Fibroblast of lung (primary cell): ENCODE measurements at regions not wholly inside any gene's neighbourhood (a gene's known extent, or its start where the extent isn't known, plus 50 kb on each side); places are given as distances from the start of the nearest gene placed in this dataset.

ENCODE experiments used
- DNase-seq, 2 donors: peaks; one replicate each; pipeline versions ENCODE4 v3.0.0 to v3.0.0-alpha.2; 2010; ENCODE audit warnings: low read depth in 2 of 2
- H2AFZ ChIP-seq: 2 replicates; pipeline ENCODE4 v1.5.1; 2012; ENCODE audit warnings: low read length, control low read depth, inconsistent platforms
- H3K27ac ChIP-seq: 2 replicates; pipeline ENCODE4 v1.5.1; 2011; ENCODE audit warnings: low read length, control low read depth; ENCODE audit not compliant: insufficient read depth
- H3K27me3 ChIP-seq: 2 replicates; pipeline ENCODE4 v1.5.1; 2011; ENCODE audit warnings: mild to moderate bottlenecking, low read length; ENCODE audit not compliant: control insufficient read depth, insufficient read depth
- H3K36me3 ChIP-seq: 2 replicates; pipeline ENCODE4 v1.5.1; 2011; ENCODE audit warnings: low read length; ENCODE audit not compliant: control insufficient read depth, insufficient read depth
- H3K4me1 ChIP-seq: 2 replicates; pipeline ENCODE4 v1.5.1; 2011; ENCODE audit warnings: low read length; ENCODE audit not compliant: control insufficient read depth, insufficient read depth; ENCODE audit errors: extremely low read depth
- H3K4me2 ChIP-seq: 2 replicates; pipeline ENCODE4 v1.5.1; 2011; ENCODE audit warnings: low read length, control low read depth; ENCODE audit not compliant: insufficient read depth; ENCODE audit errors: extremely low read depth
- H3K4me3 ChIP-seq, 4 experiments: fragments of 200-600 bp in 1 of 4; sonication (generic) in 1 of 4; replicated peaks in 1 of 4; 2 replicates each; pipeline ENCODE4 v1.5.1; 2011 to 2016; ENCODE audit warnings: low read length in 4 of 4, low read depth in 3 of 4, mild to moderate bottlenecking in 3 of 4, control low read depth in 2 of 4, inconsistent platforms in 1 of 4, mixed read lengths in 1 of 4; ENCODE audit not compliant: insufficient read depth in 1 of 4; ENCODE audit errors: control extremely low read depth in 1 of 4
- H3K79me2 ChIP-seq: 2 replicates; pipeline ENCODE4 v1.5.1; 2012; ENCODE audit warnings: mild to moderate bottlenecking, low read length, inconsistent platforms; ENCODE audit not compliant: control insufficient read depth, insufficient read depth
- H3K9ac ChIP-seq: 2 replicates; pipeline ENCODE4 v1.5.1; 2011; ENCODE audit warnings: mild to moderate bottlenecking, low read length, control low read depth; ENCODE audit not compliant: insufficient read depth
- H3K9me3 ChIP-seq: 2 replicates; pipeline ENCODE4 v1.5.1; 2012; ENCODE audit warnings: low read depth, low read length; ENCODE audit not compliant: control insufficient read depth, insufficient read depth
- H4K20me1 ChIP-seq: 2 replicates; pipeline ENCODE4 v1.5.1; 2011; ENCODE audit warnings: low read length; ENCODE audit not compliant: control insufficient read depth, insufficient read depth; ENCODE audit errors: extremely low read depth
- EZH2 ChIP-seq: IDR thresholded peaks from 2 replicates; pipeline ENCODE4 v1.5.1; 2012; ENCODE audit warnings: low read length, control low read depth, mild to moderate bottlenecking; ENCODE audit errors: missing control alignments
- TF ChIP-seq, protein P1 (sequence below), 2 donors: IDR thresholded peaks in 1 of 2; conservative IDR thresholded peaks in 1 of 2; 1 replicate in 1 of 2; 2 replicates in 1 of 2; pipeline ENCODE4 v1.5.1; 2011 to 2012; ENCODE audit warnings: low read length in 2 of 2, control low read depth in 1 of 2, inconsistent platforms in 1 of 2, low read depth in 1 of 2, mild to moderate bottlenecking in 1 of 2

DNA sequence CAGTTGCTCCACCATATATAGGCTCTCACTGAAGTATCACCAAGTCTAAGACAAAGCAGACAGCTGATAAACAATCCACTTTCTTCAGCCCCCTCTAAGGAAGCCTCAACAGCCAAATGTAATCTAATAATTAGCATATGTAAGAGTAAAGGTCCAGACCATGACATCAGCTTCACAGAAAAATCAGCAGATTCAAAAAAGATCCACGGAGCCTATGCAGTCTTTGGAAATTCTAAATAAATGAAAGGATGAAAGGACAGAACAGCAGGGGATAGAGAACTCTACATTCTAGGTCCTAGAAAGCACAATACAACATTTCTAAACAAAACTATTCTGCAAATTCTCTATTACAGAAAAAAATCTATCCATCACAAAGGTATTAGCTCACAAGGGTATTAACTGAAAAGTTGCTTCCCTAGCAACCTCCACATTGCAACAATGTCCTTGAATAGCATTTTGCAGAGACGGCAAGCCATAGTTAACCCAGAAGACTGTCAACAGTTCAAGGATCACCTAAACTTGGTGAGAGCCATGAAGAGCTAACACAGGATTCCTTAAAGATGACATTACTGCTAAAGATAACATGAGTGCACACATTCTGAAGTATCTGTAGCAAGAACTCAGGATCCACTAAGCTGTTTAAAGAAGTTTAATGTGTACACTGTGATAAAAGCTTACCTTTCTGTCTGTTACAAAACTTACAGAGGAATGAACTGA, 74.3 kb downstream of the SIPA1L2 start:
- no peak overlapping the region for H2AFZ ChIP-seq
- no peak overlapping the region for H3K9ac ChIP-seq
- no peaks in the 10 kb centered on the region for H3K79me2 ChIP-seq
- no peak overlapping the region for H3K4me2 ChIP-seq
- H3K4me1 ChIP-seq = no peaks in the 10 kb centered on the region
- H3K27ac ChIP-seq = no peak overlapping the region
- no peaks in the 10 kb centered on the region for H4K20me1 ChIP-seq
- no peak overlapping the region for H3K4me3 ChIP-seq
- no peaks in the 10 kb centered on the region for H3K27me3 ChIP-seq
- TF ChIP-seq, protein P1, sequence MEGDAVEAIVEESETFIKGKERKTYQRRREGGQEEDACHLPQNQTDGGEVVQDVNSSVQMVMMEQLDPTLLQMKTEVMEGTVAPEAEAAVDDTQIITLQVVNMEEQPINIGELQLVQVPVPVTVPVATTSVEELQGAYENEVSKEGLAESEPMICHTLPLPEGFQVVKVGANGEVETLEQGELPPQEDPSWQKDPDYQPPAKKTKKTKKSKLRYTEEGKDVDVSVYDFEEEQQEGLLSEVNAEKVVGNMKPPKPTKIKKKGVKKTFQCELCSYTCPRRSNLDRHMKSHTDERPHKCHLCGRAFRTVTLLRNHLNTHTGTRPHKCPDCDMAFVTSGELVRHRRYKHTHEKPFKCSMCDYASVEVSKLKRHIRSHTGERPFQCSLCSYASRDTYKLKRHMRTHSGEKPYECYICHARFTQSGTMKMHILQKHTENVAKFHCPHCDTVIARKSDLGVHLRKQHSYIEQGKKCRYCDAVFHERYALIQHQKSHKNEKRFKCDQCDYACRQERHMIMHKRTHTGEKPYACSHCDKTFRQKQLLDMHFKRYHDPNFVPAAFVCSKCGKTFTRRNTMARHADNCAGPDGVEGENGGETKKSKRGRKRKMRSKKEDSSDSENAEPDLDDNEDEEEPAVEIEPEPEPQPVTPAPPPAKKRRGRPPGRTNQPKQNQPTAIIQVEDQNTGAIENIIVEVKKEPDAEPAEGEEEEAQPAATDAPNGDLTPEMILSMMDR (conservative IDR thresholded peaks at IDR 0.05 in 1 of 2, IDR thresholded peaks at IDR 0.05 in 1 of 2; ENCODE audit: low read depth in 1 of 2, low read length in 2 of 2) = no peak
- TF ChIP-seq EZH2 = no peak
- H3K9me3 ChIP-seq = no peaks in the 10 kb centered on the region
- no peaks in the 10 kb centered on the region for H3K36me3 ChIP-seq
- peak in 1 of 2 donors; percentile 52 for DNase-seq

DNA sequence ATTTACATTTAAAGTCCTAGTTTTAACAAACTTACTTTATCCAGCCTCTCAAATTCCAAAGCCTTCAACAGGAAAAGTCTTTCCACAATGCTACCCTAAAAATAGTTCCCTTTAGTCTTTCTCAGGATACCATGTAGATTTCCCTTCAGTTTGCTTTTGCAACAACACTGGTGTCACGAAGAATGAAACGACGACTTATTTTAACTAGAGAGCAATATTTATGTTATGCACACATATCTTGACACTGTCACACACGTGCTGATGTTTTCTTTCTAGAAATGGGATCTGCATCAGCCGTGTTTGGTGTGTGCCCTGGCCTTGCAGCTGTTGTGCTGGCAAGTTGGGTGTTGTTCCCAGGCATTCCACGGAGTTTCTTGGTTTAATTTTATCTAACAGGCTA, 75.5 kb downstream of the SIPA1L2 start:
- Histone ChIP-seq H3K4me2 (no peak overlapping the region), H3K9ac (no peak overlapping the region), H3K27ac (no peak overlapping the region), H3K9me3 (no peaks in the 10 kb centered on the region), H3K4me1 (no peaks in the 10 kb centered on the region), H3K36me3 (no peaks in the 10 kb centered on the region), H4K20me1 (no peaks in the 10 kb centered on the region), H2AFZ (no peak overlapping the region), H3K4me3 (no peak overlapping the region), H3K79me2 (no peaks in the 10 kb centered on the region), H3K27me3 (no peaks in the 10 kb centered on the region)
- TF ChIP-seq, protein P1 (conservative IDR thresholded peaks at IDR 0.05 in 1 of 2, IDR thresholded peaks at IDR 0.05 in 1 of 2; ENCODE audit: low read depth in 1 of 2, low read length in 2 of 2) = no peak
- TF ChIP-seq EZH2 = no peak
- DNase-seq = peak in 1 of 2 donors; percentile 49

DNA sequence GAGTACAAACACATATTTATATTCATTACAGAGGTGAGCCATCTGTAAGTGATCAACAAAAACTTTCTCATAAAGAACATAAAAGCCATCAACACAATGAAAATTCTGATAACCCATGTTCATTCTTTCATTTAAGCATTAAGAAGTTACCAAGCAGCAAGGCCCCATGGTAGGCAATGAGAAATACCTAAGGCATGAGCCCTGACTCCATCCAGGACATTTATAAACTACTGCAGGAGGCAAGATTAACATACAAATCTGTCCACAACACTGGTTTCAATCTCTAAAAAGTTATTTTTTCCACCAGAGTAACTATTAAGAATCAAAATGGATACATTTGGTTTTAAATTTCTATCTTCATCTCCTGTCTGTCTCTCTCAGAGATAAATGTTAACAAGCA, 76.1 kb downstream of the SIPA1L2 start:
- DNase-seq = peak; percentile 33 to 75
- Histone ChIP-seq H3K4me2 (no peak overlapping the region), H3K27me3 (no peaks in the 10 kb centered on the region), H3K27ac (no peak overlapping the region), H2AFZ (no peak overlapping the region), H3K4me3 (no peak overlapping the region), H3K4me1 (no peaks in the 10 kb centered on the region), H3K36me3 (no peaks in the 10 kb centered on the region), H3K79me2 (no peaks in the 10 kb centered on the region), H3K9me3 (no peaks in the 10 kb centered on the region), H3K9ac (no peak overlapping the region), H4K20me1 (no peaks in the 10 kb centered on the region)
- no peak for TF ChIP-seq EZH2
- TF ChIP-seq, protein P1 (conservative IDR thresholded peaks at IDR 0.05 in 1 of 2, IDR thresholded peaks at IDR 0.05 in 1 of 2; ENCODE audit: low read depth in 1 of 2, low read length in 2 of 2) = no peak
